ENCODE measurements at regions not wholly inside any gene's neighbourhood (a gene's known extent, or its start where the extent isn't known, plus 50 kb on each side); places are given as distances from the start of the nearest gene placed in this dataset.

GRCh38 chr1:194813096-194813495 is 1626.7 kb upstream of the B3GALT2 start:
- Histone ChIP-seq H3K4me3 (no peak overlapping the region), H3K79me2 (ENCODE audit: control insufficient read depth, insufficient read depth, low read length) (peaks cover 21% of the 10 kb centered on the region; the same call in 2 of the 3 replicates), H3K27ac (ENCODE audit: extremely low read depth, low read depth, low read length) (no peak overlapping the region), H3K36me3 (ENCODE audit: control insufficient read depth, insufficient read depth, low read length) (no peaks in the 10 kb centered on the region), H3K9me1 (ENCODE audit: control insufficient read depth, insufficient read depth, low read length) (no peaks in the 10 kb centered on the region), H4K20me1 (replicated peaks; ENCODE audit: control insufficient read depth, insufficient read depth, low read length) (no peaks in the 10 kb centered on the region), H3K27me3 (ENCODE audit: control insufficient read depth in 2 of 2, insufficient read depth in 2 of 2, low read length in 2 of 2) (no peaks in the 10 kb centered on the region), H3K9me3 (replicated peaks; ENCODE audit: control insufficient read depth, insufficient read depth, low read depth, low read length) (no peaks in the 10 kb centered on the region), H2AFZ (ENCODE audit: low read depth, low read length) (no peak overlapping the region), H3K9ac (ENCODE audit: insufficient read depth in 1 of 2, low read depth in 2 of 2, low read length in 2 of 2) (no peak overlapping the region), H3K4me2 (ENCODE audit: insufficient read depth, low read length) (no peak overlapping the region), H3K4me1 (replicated peaks in 1 of 2; ENCODE audit: control insufficient read depth in 2 of 2, insufficient read depth in 2 of 2, low read length in 2 of 2) (no peaks in the 10 kb centered on the region)
- in situ Hi-C loops (cut with MboI), result no loop called here
- 69% methylated on average over 1 of the region's 1 CpG for WGBS (ENCODE audit: insufficient coverage, low coverage, missing lambda C conversion rate)
- intact Hi-C loops (cut with micrococcal nuclease), result no loop called here
- FAIRE-seq (no peak), DNase-seq (ENCODE audit: extremely low read depth in 1 of 4, low spot score in 3 of 4) (peak in 2 of 4 experiments; percentile 12 to 18), ATAC-seq (no peak)
- ChIA-PET CTCF (ENCODE audit: low intra/inter-chr PET ratio) (no interaction called here), POLR2A (no interaction called here)
- no TSS peak for BruUV-seq (replicated peaks)
- TF ChIP-seq TOE1 (IDR thresholded peaks at IDR 0.05; ENCODE audit: borderline replicate concordance) (no peak), TOE1 (CRISPR knock-in tag; IDR thresholded peaks at IDR 0.05; ENCODE audit: borderline replicate concordance, low read depth) (no peak), CAMTA2 (CRISPR knock-in tag; conservative IDR thresholded peaks at IDR 0.05) (no peak), ZNF253 (CRISPR knock-in tag; conservative IDR thresholded peaks at IDR 0.05) (no peak), ELF4 (CRISPR knock-in tag; IDR thresholded peaks at IDR 0.05) (no peak), NFIC (IDR thresholded peaks at IDR 0.05) (peak; percentile 68), STAT6 (CRISPR knock-in tag; IDR thresholded peaks at IDR 0.05) (no peak), CEBPB (tag; IDR thresholded peaks at IDR 0.05) (peak; percentile 75), FOXA3 (CRISPR knock-in tag; conservative IDR thresholded peaks at IDR 0.05 in 1 of 2, IDR thresholded peaks at IDR 0.05 in 1 of 2) (peak; percentile 30 to 69; a peak in 2 of 4 replicates), MBD1 (CRISPR knock-in tag; IDR thresholded peaks at IDR 0.05) (no peak), PRMT5 (CRISPR knock-in tag; IDR thresholded peaks at IDR 0.05) (no peak), SRSF7 (optimal IDR thresholded peaks at IDR 0.05; ENCODE audit: low read depth, low read length) (no peak)
- TF ChIP-seq, protein P1, sequence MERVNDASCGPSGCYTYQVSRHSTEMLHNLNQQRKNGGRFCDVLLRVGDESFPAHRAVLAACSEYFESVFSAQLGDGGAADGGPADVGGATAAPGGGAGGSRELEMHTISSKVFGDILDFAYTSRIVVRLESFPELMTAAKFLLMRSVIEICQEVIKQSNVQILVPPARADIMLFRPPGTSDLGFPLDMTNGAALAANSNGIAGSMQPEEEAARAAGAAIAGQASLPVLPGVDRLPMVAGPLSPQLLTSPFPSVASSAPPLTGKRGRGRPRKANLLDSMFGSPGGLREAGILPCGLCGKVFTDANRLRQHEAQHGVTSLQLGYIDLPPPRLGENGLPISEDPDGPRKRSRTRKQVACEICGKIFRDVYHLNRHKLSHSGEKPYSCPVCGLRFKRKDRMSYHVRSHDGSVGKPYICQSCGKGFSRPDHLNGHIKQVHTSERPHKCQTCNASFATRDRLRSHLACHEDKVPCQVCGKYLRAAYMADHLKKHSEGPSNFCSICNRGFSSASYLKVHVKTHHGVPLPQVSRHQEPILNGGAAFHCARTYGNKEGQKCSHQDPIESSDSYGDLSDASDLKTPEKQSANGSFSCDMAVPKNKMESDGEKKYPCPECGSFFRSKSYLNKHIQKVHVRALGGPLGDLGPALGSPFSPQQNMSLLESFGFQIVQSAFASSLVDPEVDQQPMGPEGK (CRISPR knock-in tag; IDR thresholded peaks at IDR 0.05; ENCODE audit: borderline replicate concordance), result no peak
- TF ChIP-seq, protein P2, sequence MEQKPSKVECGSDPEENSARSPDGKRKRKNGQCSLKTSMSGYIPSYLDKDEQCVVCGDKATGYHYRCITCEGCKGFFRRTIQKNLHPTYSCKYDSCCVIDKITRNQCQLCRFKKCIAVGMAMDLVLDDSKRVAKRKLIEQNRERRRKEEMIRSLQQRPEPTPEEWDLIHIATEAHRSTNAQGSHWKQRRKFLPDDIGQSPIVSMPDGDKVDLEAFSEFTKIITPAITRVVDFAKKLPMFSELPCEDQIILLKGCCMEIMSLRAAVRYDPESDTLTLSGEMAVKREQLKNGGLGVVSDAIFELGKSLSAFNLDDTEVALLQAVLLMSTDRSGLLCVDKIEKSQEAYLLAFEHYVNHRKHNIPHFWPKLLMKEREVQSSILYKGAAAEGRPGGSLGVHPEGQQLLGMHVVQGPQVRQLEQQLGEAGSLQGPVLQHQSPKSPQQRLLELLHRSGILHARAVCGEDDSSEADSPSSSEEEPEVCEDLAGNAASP (IDR thresholded peaks at IDR 0.05), result no peak
- TF ChIP-seq, protein P3, sequence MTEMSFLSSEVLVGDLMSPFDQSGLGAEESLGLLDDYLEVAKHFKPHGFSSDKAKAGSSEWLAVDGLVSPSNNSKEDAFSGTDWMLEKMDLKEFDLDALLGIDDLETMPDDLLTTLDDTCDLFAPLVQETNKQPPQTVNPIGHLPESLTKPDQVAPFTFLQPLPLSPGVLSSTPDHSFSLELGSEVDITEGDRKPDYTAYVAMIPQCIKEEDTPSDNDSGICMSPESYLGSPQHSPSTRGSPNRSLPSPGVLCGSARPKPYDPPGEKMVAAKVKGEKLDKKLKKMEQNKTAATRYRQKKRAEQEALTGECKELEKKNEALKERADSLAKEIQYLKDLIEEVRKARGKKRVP (CRISPR knock-in tag; IDR thresholded peaks at IDR 0.05), result no peak

Data from K562 (cell line).